Esophagus muscularis mucosa (tissue), 3 donors: ENCODE measurements at regions not wholly inside any gene's neighbourhood (a gene's known extent, or its start where the extent isn't known, plus 50 kb on each side); places are given as distances from the start of the nearest gene placed in this dataset.

Experiments used
- CTCF ChIP-seq, 3 experiments: fragments of 200-600 bp in 2 of 3; fragments of 450-650 bp in 1 of 3; sonication (generic) in 2 of 3; IDR thresholded peaks; one replicate each; pipeline ENCODE4 v1.5.1; 2017 to 2019; ENCODE audit warnings: antibody characterized with exemption in 3 of 3, mild to moderate bottlenecking in 2 of 3, moderate library complexity in 1 of 3
- POLR2A ChIP-seq: fragments of 450-650 bp; IDR thresholded peaks from one replicate; pipeline ENCODE4 v1.6.1; 2017; ENCODE audit warnings: antibody characterized with exemption, moderate library complexity, mild to moderate bottlenecking, low read depth

- TF ChIP-seq POLR2A (no peak), CTCF (IDR thresholded peaks at IDR 0.05) (no peak)
Observed at GRCh38 chr3:31274326-31275024, 258.2 kb upstream of the STT3B start.
